ENCODE measurements at regions not wholly inside any gene's neighbourhood (a gene's known extent, or its start where the extent isn't known, plus 50 kb on each side); places are given as distances from the start of the nearest gene placed in this dataset.

DNA sequence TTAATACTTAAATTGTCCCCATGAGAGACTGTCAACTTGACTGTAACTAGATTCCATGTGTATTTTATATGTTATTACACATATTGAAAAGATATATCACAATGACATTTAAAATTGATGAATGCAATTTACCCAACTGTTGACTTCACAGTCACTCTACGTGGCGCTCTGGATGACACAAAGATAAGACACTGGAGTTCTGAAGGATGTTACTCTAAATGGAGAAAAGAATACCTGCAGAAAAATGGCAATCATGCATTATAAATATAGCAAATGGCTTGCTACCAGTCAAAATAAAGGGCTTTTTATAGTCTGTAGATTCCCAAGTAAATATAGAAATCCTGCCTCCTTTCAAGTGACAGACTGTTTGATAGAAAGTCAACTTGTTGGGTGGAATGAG is 143.6 kb upstream of the KLF6 start:
- no peaks in the 10 kb centered on the region for H3K36me3 ChIP-seq
- H3K4me3 ChIP-seq: no peak overlapping the region
- no peak overlapping the region for H3K27ac ChIP-seq
- TF ChIP-seq, protein P1, sequence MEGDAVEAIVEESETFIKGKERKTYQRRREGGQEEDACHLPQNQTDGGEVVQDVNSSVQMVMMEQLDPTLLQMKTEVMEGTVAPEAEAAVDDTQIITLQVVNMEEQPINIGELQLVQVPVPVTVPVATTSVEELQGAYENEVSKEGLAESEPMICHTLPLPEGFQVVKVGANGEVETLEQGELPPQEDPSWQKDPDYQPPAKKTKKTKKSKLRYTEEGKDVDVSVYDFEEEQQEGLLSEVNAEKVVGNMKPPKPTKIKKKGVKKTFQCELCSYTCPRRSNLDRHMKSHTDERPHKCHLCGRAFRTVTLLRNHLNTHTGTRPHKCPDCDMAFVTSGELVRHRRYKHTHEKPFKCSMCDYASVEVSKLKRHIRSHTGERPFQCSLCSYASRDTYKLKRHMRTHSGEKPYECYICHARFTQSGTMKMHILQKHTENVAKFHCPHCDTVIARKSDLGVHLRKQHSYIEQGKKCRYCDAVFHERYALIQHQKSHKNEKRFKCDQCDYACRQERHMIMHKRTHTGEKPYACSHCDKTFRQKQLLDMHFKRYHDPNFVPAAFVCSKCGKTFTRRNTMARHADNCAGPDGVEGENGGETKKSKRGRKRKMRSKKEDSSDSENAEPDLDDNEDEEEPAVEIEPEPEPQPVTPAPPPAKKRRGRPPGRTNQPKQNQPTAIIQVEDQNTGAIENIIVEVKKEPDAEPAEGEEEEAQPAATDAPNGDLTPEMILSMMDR (IDR thresholded peaks at IDR 0.05): no peak
- no peak for DNase-seq (ENCODE audit: low spot score)
- peaks cover 0 to 8% of the 10 kb centered on the region in 2 donors for H3K4me1 ChIP-seq
- H3K27me3 ChIP-seq: no peaks in the 10 kb centered on the region
- no peaks in the 10 kb centered on the region for H3K9me3 ChIP-seq

DNA sequence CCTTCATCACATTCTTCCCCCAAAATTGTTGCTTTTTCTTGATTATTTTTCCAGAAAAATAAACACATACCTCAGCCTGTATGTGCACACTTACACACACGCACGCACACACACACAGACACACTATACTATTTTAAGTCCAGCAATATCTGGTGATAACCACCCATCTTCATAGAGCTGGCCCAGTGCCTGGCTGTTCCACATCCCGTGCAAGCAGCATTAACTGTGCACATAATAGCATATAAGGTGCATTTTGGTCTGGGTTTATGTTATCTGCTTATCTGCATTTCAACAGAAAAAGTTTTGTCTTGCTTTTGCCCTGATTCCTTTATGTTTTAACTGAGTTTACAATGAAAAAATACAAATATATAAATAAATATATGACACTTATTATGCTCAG is 143.1 kb upstream of the KLF6 start:
- Histone ChIP-seq H3K9me3 (no peaks in the 10 kb centered on the region), H3K36me3 (no peaks in the 10 kb centered on the region), H3K4me1 (peaks cover 0 to 8% of the 10 kb centered on the region in 2 donors), H3K27ac (no peak overlapping the region), H3K4me3 (no peak overlapping the region), H3K27me3 (no peaks in the 10 kb centered on the region)
- TF ChIP-seq, protein P1 (IDR thresholded peaks at IDR 0.05): no peak
- DNase-seq (ENCODE audit: low spot score): no peak

DNA sequence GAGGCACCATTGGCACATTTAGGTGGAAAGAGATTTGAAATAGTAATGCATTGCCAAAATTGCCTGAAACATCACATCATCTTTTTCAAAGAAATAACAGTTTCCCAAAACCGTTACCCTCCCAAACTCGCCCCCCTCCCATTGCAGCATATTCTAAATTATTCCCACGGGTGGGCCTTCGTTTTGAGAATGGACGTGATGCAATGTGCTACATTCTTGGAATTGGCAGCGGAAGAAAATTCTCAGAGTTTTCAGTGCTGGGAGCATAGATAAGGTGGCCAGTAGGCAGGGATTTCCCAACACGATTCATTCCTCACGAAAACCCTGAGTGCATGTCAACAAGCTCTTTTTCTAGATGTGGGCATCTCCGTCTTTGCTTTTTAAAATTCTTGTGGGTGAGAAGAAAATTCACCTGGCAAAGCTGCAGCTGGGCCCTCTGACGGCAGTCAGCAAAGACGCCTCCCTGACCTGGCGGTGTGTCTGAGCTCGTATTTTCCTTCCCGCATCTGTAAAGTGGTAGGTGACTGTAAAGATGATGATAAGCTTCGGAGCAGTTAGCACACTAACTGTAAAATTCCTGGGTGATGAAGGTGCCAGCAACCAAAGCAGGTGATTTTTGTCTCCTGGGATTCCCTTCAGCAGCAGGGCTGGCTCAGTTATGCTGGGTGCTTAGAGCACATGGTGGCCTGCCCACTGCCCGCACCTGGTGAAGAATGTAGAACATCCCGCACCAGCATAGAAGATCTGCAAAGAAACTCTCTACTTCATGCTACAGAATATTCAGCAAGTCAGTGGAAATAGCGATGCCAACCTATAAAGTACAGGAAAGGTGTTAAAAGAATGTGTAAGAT is 141.9 kb upstream of the KLF6 start:
- H3K9me3 ChIP-seq: no peaks in the 10 kb centered on the region
- DNase-seq (ENCODE audit: low spot score): no peak
- H3K27ac ChIP-seq: no peak overlapping the region
- no peaks in the 10 kb centered on the region for H3K27me3 ChIP-seq
- peaks cover 0 to 8% of the 10 kb centered on the region in 2 donors for H3K4me1 ChIP-seq
- no peaks in the 10 kb centered on the region for H3K36me3 ChIP-seq
- H3K4me3 ChIP-seq: no peak overlapping the region
- TF ChIP-seq, protein P1 (IDR thresholded peaks at IDR 0.05): no peak

DNA sequence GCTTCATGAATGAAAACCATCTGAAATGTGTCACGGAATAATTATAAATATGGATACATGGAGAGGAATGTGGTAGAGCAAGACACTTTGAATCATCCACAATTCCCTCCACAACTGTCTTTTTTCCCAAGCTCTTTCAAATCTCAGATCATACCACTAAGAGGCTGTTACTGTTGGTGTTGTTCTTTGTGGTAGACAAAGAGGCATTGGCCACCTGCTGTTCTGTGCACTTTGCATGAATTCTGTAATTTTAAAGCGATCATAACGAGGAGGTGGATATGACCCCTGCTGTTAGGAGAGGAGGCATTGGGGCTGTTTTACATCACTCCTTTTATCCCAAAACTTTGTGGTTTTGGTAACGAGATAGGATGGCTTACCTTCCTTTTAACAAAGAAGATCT is 141.2 kb upstream of the KLF6 start:
- TF ChIP-seq, protein P1 (IDR thresholded peaks at IDR 0.05): no peak
- no peak overlapping the region for H3K27ac ChIP-seq
- no peak for DNase-seq (ENCODE audit: low spot score)

DNA sequence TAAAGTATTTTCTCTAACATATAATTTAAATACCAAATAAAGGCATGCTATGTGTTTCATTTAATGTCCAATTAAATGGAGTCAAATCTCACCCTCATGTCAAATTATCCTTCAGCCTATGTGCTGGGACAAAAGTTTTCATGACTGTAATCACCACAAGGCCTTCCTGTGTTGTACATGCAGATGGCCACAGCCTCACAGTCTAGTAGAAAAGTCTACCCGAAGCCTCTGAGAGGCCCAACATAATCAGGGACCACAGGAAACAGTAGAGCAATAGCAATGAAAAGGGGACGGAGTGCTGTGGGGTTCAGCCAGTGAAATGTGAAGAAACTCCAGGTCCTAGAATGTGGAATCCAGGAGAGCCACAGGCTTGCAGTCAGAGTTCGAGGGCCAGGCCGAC is 140.2 kb upstream of the KLF6 start:
- H3K4me3 ChIP-seq: no peak overlapping the region
- TF ChIP-seq, protein P1 (IDR thresholded peaks at IDR 0.05): no peak
- peaks cover 0 to 16% of the 10 kb centered on the region in 2 donors for H3K4me1 ChIP-seq
- no peaks in the 10 kb centered on the region for H3K27me3 ChIP-seq
- no peaks in the 10 kb centered on the region for H3K36me3 ChIP-seq
- H3K27ac ChIP-seq: no peak overlapping the region
- DNase-seq (ENCODE audit: low spot score): no peak
- no peaks in the 10 kb centered on the region for H3K9me3 ChIP-seq

More for the DNA sequence above, 141.2 kb upstream of the KLF6 start:
- no peaks in the 10 kb centered on the region for H3K36me3 ChIP-seq
- H3K4me1 ChIP-seq: peaks cover 0 to 8% of the 10 kb centered on the region in 2 donors
- no peak overlapping the region for H3K4me3 ChIP-seq
- no peaks in the 10 kb centered on the region for H3K27me3 ChIP-seq
- H3K9me3 ChIP-seq: no peaks in the 10 kb centered on the region

All from right atrium auricular region (tissue), 2 donors.